Sigmoid colon (tissue), 4 donors: ENCODE measurements at regions not wholly inside any gene's neighbourhood (a gene's known extent, or its start where the extent isn't known, plus 50 kb on each side); places are given as distances from the start of the nearest gene placed in this dataset.

Experiments
- EP300 ChIP-seq, 4 donors: sonication (generic); formaldehyde crosslinking; IDR thresholded peaks; one replicate each; pipeline ENCODE4 v1.6.1; 2017; ENCODE audit warnings: antibody characterized with exemption in 4 of 4
- POLR2AphosphoS5 ChIP-seq, 4 donors: sonication (generic); formaldehyde crosslinking; IDR thresholded peaks; one replicate each; pipeline ENCODE4 v1.6.1; 2017; ENCODE audit warnings: antibody characterized with exemption in 4 of 4
- TF ChIP-seq, protein P1 (sequence below), 4 experiments: fragments of 450-650 bp in 3 of 4; fragments of 200-600 bp in 1 of 4; IDR thresholded peaks; one replicate each; pipeline ENCODE4 v1.5.1; 2016 to 2019; ENCODE audit warnings: antibody characterized with exemption in 4 of 4, mild to moderate bottlenecking in 3 of 4, moderate library complexity in 2 of 4

DNA sequence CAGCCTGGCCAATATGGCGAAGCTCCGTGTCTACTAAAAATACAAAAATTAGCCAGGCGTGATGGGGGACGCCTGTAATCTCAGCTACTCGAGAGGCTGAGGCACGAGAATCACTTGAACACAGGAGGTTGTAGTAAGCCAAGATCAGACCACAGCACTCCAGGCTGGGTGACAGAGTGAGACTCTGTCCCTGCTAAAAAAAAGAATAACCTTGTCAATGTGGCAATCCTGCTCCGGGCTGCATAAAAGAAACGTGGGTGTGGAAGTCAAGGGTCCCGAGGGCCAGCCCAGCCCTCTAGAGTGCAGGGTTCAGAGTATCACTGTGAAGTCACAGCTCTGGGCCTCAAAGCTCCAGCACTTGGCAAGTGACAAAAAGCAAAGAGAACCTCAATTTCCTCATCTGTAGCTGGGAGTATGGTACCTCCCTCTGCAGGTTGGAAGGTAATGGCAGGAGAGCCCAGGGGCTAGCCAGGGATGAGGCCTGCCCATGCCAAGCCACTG, 73.5 kb upstream of the IQSEC1 start:
- TF ChIP-seq, protein P1, sequence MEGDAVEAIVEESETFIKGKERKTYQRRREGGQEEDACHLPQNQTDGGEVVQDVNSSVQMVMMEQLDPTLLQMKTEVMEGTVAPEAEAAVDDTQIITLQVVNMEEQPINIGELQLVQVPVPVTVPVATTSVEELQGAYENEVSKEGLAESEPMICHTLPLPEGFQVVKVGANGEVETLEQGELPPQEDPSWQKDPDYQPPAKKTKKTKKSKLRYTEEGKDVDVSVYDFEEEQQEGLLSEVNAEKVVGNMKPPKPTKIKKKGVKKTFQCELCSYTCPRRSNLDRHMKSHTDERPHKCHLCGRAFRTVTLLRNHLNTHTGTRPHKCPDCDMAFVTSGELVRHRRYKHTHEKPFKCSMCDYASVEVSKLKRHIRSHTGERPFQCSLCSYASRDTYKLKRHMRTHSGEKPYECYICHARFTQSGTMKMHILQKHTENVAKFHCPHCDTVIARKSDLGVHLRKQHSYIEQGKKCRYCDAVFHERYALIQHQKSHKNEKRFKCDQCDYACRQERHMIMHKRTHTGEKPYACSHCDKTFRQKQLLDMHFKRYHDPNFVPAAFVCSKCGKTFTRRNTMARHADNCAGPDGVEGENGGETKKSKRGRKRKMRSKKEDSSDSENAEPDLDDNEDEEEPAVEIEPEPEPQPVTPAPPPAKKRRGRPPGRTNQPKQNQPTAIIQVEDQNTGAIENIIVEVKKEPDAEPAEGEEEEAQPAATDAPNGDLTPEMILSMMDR (IDR thresholded peaks at IDR 0.05): no peak
- TF ChIP-seq POLR2AphosphoS5 (IDR thresholded peaks at IDR 0.05) (no peak), EP300 (IDR thresholded peaks at IDR 0.05) (no peak)
